ENCODE measurements at regions not wholly inside any gene's neighbourhood (a gene's known extent, or its start where the extent isn't known, plus 50 kb on each side); places are given as distances from the start of the nearest gene placed in this dataset.

- intact Hi-C loops (cut with micrococcal nuclease) (no loop called here), in situ Hi-C loops (cut with MboI) (no loop called here)
- no peak overlapping the region for H3K27ac ChIP-seq (ENCODE audit: extremely low read depth, low read depth, low read length)
- H3K4me3 ChIP-seq = no peak overlapping the region
- no peaks in the 10 kb centered on the region for H3K79me2 ChIP-seq (ENCODE audit: control insufficient read depth, insufficient read depth, low read length)
- ChIA-PET CTCF (ENCODE audit: low intra/inter-chr PET ratio) (no interaction called here), POLR2A (interaction anchor here (1.3 kb wide), 1 partner anchor 31 kb away, joined by 4 read pairs; no protein-coding TSS in a partner anchor)
- H3K36me3 ChIP-seq (ENCODE audit: control insufficient read depth, insufficient read depth, low read length) = no peaks in the 10 kb centered on the region
- ATAC-seq (no peak), DNase-seq (ENCODE audit: extremely low read depth in 1 of 4, low spot score in 3 of 4) (no peak), FAIRE-seq (no peak)
- no peaks in the 10 kb centered on the region for H3K9me1 ChIP-seq (ENCODE audit: control insufficient read depth, insufficient read depth, low read length)
- H3K9me3 ChIP-seq (replicated peaks; ENCODE audit: control insufficient read depth, insufficient read depth, low read depth, low read length) = no peaks in the 10 kb centered on the region
- no peaks in the 10 kb centered on the region for H3K4me1 ChIP-seq (replicated peaks in 1 of 2; ENCODE audit: control insufficient read depth in 2 of 2, insufficient read depth in 2 of 2, low read length in 2 of 2)
- WGBS (ENCODE audit: insufficient coverage, low coverage, missing lambda C conversion rate) = 3% methylated on average over 3 of the region's 3 CpGs
- H4K20me1 ChIP-seq (replicated peaks; ENCODE audit: control insufficient read depth, insufficient read depth, low read length) = no peaks in the 10 kb centered on the region
- H2AFZ ChIP-seq (ENCODE audit: low read depth, low read length) = no peak overlapping the region
- H3K4me2 ChIP-seq (ENCODE audit: insufficient read depth, low read length) = no peak overlapping the region
- no TSS peak for BruUV-seq (replicated peaks)
- H3K27me3 ChIP-seq (ENCODE audit: control insufficient read depth in 2 of 2, insufficient read depth in 2 of 2, low read length in 2 of 2) = no peaks in the 10 kb centered on the region
- TF ChIP-seq SETDB1 (IDR thresholded peaks at IDR 0.05; ENCODE audit: low read length) = no peak
- TF ChIP-seq PHTF2 (CRISPR knock-in tag; IDR thresholded peaks at IDR 0.05) = no peak
- no peak for TF ChIP-seq ETS1 (conservative IDR thresholded peaks at IDR 0.05; ENCODE audit: control insufficient read depth, low read depth, low read length)
- no peak for TF ChIP-seq BRF2 (IDR thresholded peaks at IDR 0.05; ENCODE audit: borderline replicate concordance, insufficient read depth, insufficient read length)
- TF ChIP-seq SP2 (IDR thresholded peaks at IDR 0.05; ENCODE audit: extremely low read depth, low read depth, low read length, poor library complexity, severe bottlenecking) = no peak
- H3K9ac ChIP-seq (ENCODE audit: insufficient read depth in 1 of 2, low read depth in 2 of 2, low read length in 2 of 2) = no peak overlapping the region
Measured at GRCh38 chr12:115114140-115114539, 430.2 kb upstream of the TBX3 start.

All from K562 (cell line).